MM.1S (cell line): ENCODE measurements at regions not wholly inside any gene's neighbourhood (a gene's known extent, or its start where the extent isn't known, plus 50 kb on each side); places are given as distances from the start of the nearest gene placed in this dataset.

ENCODE experiments used
- DNase-seq: peaks from one replicate; pipeline ENCODE4 v3.0.0-alpha.2; 2015
- H2AFZ ChIP-seq: fragments of 300-600 bp; sonication (generic); 2 replicates; pipeline ENCODE4 v1.6.0; 2016; ENCODE audit warnings: antibody characterized with exemption, low read length
- H3F3A ChIP-seq: fragments of 300-600 bp; sonication (generic); 2 replicates; pipeline ENCODE4 v1.6.1; 2016; ENCODE audit warnings: mild to moderate bottlenecking, antibody characterized with exemption, low read length, moderate library complexity, mixed read lengths; ENCODE audit not compliant: insufficient read depth
- H3K27ac ChIP-seq: fragments of 300-600 bp; sonication (generic); 2 replicates; pipeline ENCODE4 v1.5.1; 2016; ENCODE audit warnings: mild to moderate bottlenecking, low read length
- H3K27me3 ChIP-seq: fragments of 300-600 bp; sonication (generic); replicated peaks from 2 replicates; pipeline ENCODE4 v1.6.0; 2016; ENCODE audit warnings: low read length; ENCODE audit not compliant: insufficient read depth
- H3K36me3 ChIP-seq: fragments of 300-600 bp; sonication (generic); replicated peaks from 2 replicates; pipeline ENCODE4 v1.6.1; 2016; ENCODE audit warnings: mild to moderate bottlenecking, low read length, mixed read lengths; ENCODE audit not compliant: insufficient read depth
- H3K4me1 ChIP-seq: fragments of 300-600 bp; sonication (generic); 2 replicates; pipeline ENCODE4 v1.6.1; 2016; ENCODE audit warnings: low read length, mixed read lengths
- H3K4me2 ChIP-seq: fragments of 300-600 bp; sonication (generic); 2 replicates; pipeline ENCODE4 v1.6.0; 2016; ENCODE audit warnings: low read depth, low read length
- H3K4me3 ChIP-seq: fragments of 300-600 bp; sonication (generic); 2 replicates; pipeline ENCODE4 v1.5.1; 2016; ENCODE audit warnings: low read length, mixed read lengths
- H3K79me2 ChIP-seq: fragments of 300-600 bp; sonication (generic); 2 replicates; pipeline ENCODE4 v1.6.1; 2016; ENCODE audit warnings: mixed run types, low read length, mixed read lengths
- H3K9ac ChIP-seq: fragments of 300-600 bp; sonication (generic); 2 replicates; pipeline ENCODE4 v1.6.1; 2016; ENCODE audit warnings: low read length, mixed read lengths
- H3K9me2 ChIP-seq: fragments of 300-600 bp; sonication (generic); replicated peaks from 2 replicates; pipeline ENCODE4 v1.6.1; 2016; ENCODE audit warnings: mild to moderate bottlenecking, low read length, mixed read lengths; ENCODE audit not compliant: insufficient read depth
- H3K9me3 ChIP-seq: fragments of 300-600 bp; sonication (generic); replicated peaks from 2 replicates; pipeline ENCODE4 v1.6.1; 2016; ENCODE audit warnings: mild to moderate bottlenecking, low read length, mixed read lengths; ENCODE audit not compliant: insufficient read depth
- H4K20me1 ChIP-seq: fragments of 300-600 bp; sonication (generic); 2 replicates; pipeline ENCODE4 v1.6.1; 2016; ENCODE audit warnings: mild to moderate bottlenecking, low read length, moderate library complexity, mixed read lengths; ENCODE audit not compliant: insufficient read depth
- EZH2 ChIP-seq: fragments of 300-600 bp; sonication (generic); optimal IDR thresholded peaks from 2 replicates; pipeline ENCODE3; 2017; ENCODE audit warnings: low read depth, mild to moderate bottlenecking, antibody characterized with exemption, low read length, mixed read lengths
- EZH2phosphoT487 ChIP-seq: fragments of 300-600 bp; sonication (generic); IDR thresholded peaks from 2 replicates; pipeline ENCODE4 v1.6.1; 2018; ENCODE audit warnings: antibody characterized with exemption, low read length
- TF ChIP-seq, protein P1 (sequence below): fragments of 300-600 bp; sonication (generic); IDR thresholded peaks from 2 replicates; pipeline ENCODE4 v1.5.1; 2016; ENCODE audit warnings: antibody characterized with exemption, low read length, mixed read lengths

DNA sequence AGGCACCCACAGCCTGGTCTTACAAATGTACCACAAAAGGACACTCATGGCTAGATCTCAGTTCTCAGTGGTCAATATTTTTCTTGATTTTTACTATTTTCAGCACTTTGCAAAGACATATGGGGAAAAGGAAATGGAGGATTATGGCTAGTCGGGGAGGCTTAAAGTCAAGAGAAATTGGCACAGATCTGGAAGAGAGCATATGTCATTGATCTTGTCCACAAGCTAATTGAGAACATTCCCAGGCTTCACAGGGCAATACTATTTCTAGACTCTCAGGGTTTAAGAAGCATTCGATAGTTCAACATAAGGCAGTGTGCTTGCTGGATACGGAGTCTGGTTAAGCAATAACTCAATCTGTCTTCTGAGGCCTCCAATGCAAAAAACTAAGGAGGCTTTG lies 285.8 kb downstream of the ZNF608 start:
- H3K9ac ChIP-seq = no peak overlapping the region
- H3K4me3 ChIP-seq = no peak overlapping the region
- no peaks in the 10 kb centered on the region for H3K9me2 ChIP-seq
- no peaks in the 10 kb centered on the region for H3K36me3 ChIP-seq
- no peaks in the 10 kb centered on the region for H3F3A ChIP-seq
- H3K4me2 ChIP-seq = no peak overlapping the region
- H3K27ac ChIP-seq = no peak overlapping the region
- H4K20me1 ChIP-seq = no peaks in the 10 kb centered on the region
- DNase-seq = no peak
- H2AFZ ChIP-seq = no peak overlapping the region
- H3K4me1 ChIP-seq = peaks cover 14% of the 10 kb centered on the region
- H3K79me2 ChIP-seq = no peaks in the 10 kb centered on the region
- TF ChIP-seq EZH2 (no peak), EZH2phosphoT487 (no peak)
- TF ChIP-seq, protein P1, sequence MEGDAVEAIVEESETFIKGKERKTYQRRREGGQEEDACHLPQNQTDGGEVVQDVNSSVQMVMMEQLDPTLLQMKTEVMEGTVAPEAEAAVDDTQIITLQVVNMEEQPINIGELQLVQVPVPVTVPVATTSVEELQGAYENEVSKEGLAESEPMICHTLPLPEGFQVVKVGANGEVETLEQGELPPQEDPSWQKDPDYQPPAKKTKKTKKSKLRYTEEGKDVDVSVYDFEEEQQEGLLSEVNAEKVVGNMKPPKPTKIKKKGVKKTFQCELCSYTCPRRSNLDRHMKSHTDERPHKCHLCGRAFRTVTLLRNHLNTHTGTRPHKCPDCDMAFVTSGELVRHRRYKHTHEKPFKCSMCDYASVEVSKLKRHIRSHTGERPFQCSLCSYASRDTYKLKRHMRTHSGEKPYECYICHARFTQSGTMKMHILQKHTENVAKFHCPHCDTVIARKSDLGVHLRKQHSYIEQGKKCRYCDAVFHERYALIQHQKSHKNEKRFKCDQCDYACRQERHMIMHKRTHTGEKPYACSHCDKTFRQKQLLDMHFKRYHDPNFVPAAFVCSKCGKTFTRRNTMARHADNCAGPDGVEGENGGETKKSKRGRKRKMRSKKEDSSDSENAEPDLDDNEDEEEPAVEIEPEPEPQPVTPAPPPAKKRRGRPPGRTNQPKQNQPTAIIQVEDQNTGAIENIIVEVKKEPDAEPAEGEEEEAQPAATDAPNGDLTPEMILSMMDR = no peak
- no peaks in the 10 kb centered on the region for H3K9me3 ChIP-seq
- H3K27me3 ChIP-seq = no peaks in the 10 kb centered on the region

DNA sequence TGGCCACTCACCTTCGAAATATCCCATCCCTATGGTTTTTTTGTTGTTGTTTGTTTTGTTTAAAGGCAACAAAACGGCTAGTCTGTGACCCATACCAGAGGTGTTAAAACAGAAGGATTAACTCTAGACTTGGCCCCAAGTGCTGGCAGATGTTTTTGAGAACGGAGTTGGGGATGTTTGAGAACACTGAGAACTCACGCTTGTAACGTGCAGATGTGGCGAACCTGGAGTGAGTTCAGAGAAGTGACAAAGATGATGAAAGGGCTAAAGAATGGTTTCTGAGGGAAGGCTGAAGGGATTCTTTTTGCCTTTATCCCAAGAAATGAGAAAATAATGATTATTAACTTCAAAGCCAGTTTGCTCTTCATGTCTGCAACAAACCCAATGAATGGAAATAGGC lies 286.5 kb downstream of the ZNF608 start:
- Histone ChIP-seq H3K79me2 (no peaks in the 10 kb centered on the region), H4K20me1 (no peaks in the 10 kb centered on the region), H3K27ac (no peak overlapping the region), H3K27me3 (no peaks in the 10 kb centered on the region), H3K4me3 (no peak overlapping the region), H3K4me1 (peaks cover 14% of the 10 kb centered on the region), H3K4me2 (no peak overlapping the region), H2AFZ (no peak overlapping the region), H3K9me2 (no peaks in the 10 kb centered on the region), H3F3A (no peaks in the 10 kb centered on the region), H3K36me3 (no peaks in the 10 kb centered on the region), H3K9me3 (no peaks in the 10 kb centered on the region), H3K9ac (no peak overlapping the region)
- TF ChIP-seq EZH2 = no peak
- TF ChIP-seq, protein P1 = no peak
- TF ChIP-seq EZH2phosphoT487 = no peak
- DNase-seq = no peak

DNA sequence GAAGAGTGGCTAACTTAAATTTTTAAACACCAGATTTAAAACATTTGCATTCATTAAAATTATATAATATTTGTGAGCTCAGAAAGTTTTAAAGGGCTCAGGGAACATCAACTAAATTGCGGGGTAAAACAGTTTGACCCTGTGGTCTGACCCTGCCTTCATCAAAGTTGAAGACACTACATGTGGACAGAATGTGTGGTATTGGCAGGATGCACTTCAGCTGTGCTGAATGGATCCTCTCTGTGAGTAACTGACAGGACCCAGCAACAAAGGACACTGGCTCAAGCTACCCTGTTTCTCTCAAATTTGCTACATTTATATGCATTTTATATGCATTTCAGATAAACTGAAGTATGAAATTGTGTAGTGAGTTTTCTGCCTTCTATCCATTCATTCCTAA lies 288.5 kb downstream of the ZNF608 start:
- Histone ChIP-seq H3K4me1 (peaks cover 28% of the 10 kb centered on the region), H3K4me3 (no peak overlapping the region), H3K9ac (no peak overlapping the region), H2AFZ (no peak overlapping the region), H3K27ac (no peak overlapping the region), H4K20me1 (no peaks in the 10 kb centered on the region), H3K36me3 (no peaks in the 10 kb centered on the region), H3K9me2 (no peaks in the 10 kb centered on the region), H3F3A (peaks cover 11% of the 10 kb centered on the region), H3K4me2 (no peak overlapping the region), H3K9me3 (no peaks in the 10 kb centered on the region), H3K79me2 (no peaks in the 10 kb centered on the region), H3K27me3 (no peaks in the 10 kb centered on the region)
- TF ChIP-seq, protein P1 = no peak
- no peak for TF ChIP-seq EZH2phosphoT487
- DNase-seq = no peak
